ENCODE measurements at regions not wholly inside any gene's neighbourhood (a gene's known extent, or its start where the extent isn't known, plus 50 kb on each side); places are given as distances from the start of the nearest gene placed in this dataset.

DNA sequence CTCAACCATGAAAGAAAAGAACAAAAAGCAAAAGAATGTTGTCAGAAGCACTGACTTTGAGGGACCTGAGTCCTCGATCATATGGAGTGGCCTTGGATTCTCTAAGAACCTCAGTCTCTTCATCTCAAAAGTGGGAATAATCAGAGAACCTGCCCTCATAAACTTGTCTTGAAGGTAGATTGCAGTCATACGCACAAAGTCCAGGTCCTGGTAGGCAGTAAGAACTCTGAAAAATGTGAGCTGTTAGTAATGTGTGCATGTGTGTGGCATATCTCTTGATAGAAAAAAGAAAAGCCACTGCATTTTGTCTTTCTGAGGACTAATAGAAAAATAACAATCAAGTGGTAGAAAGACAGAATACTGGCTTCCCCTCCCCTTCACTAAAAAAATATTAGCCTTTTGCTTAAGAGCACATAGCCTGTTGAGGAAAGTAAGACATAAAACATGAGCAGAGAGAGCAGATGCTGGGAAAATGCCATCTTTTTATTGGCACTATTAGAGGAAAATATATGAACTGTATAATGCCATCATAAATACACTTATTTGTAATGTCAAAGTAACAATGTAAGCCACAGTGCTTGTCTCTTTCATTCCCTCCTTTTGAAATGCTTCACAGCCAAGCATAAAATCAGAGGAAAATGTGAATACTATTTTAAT lies 205.1 kb upstream of the TBX3 start:
- Histone ChIP-seq H2AFZ (ENCODE audit: low read depth, low read length) (no peak overlapping the region), H3K79me2 (replicated peaks; ENCODE audit: insufficient read depth, low read length) (no peaks in the 10 kb centered on the region), H3K36me3 (ENCODE audit: insufficient read depth, low read length) (no peaks in the 10 kb centered on the region), H3K27ac (ENCODE audit: low read length) (no peak overlapping the region), H3K4me2 (ENCODE audit: low read length) (no peak overlapping the region), H3K27me3 (ENCODE audit: insufficient read depth, low read depth, low read length) (no peaks in the 10 kb centered on the region), H3K9me3 (ENCODE audit: low read length) (no peaks in the 10 kb centered on the region), H3K4me3 (ENCODE audit: low read length) (no peak overlapping the region), H4K20me1 (ENCODE audit: insufficient read depth) (no peaks in the 10 kb centered on the region), H3F3A (ENCODE audit: insufficient read depth, low read length, poor library complexity, severe bottlenecking) (no peaks in the 10 kb centered on the region), H3K9ac (ENCODE audit: low read length) (no peak overlapping the region), H3K9me2 (ENCODE audit: insufficient read depth, low read length) (no peaks in the 10 kb centered on the region)
- TF ChIP-seq RAD21 (conservative IDR thresholded peaks at IDR 0.05) (no peak), EP300 (conservative IDR thresholded peaks at IDR 0.05; ENCODE audit: poor library complexity, severe bottlenecking) (no peak), SMC3 (conservative IDR thresholded peaks at IDR 0.05; ENCODE audit: poor library complexity) (no peak), TAF1 (IDR thresholded peaks at IDR 0.05; ENCODE audit: low read depth) (no peak), MXI1 (conservative IDR thresholded peaks at IDR 0.05; ENCODE audit: poor library complexity, severe bottlenecking) (no peak), POLR2AphosphoS5 (IDR thresholded peaks at IDR 0.05) (no peak), CTCF (IDR thresholded peaks at IDR 0.05; ENCODE audit: poor library complexity, severe bottlenecking) (no peak), EZH2 (IDR thresholded peaks at IDR 0.05; ENCODE audit: borderline replicate concordance, insufficient read depth, low read length, poor library complexity, severe bottlenecking) (no peak)
- TF ChIP-seq, protein P1, sequence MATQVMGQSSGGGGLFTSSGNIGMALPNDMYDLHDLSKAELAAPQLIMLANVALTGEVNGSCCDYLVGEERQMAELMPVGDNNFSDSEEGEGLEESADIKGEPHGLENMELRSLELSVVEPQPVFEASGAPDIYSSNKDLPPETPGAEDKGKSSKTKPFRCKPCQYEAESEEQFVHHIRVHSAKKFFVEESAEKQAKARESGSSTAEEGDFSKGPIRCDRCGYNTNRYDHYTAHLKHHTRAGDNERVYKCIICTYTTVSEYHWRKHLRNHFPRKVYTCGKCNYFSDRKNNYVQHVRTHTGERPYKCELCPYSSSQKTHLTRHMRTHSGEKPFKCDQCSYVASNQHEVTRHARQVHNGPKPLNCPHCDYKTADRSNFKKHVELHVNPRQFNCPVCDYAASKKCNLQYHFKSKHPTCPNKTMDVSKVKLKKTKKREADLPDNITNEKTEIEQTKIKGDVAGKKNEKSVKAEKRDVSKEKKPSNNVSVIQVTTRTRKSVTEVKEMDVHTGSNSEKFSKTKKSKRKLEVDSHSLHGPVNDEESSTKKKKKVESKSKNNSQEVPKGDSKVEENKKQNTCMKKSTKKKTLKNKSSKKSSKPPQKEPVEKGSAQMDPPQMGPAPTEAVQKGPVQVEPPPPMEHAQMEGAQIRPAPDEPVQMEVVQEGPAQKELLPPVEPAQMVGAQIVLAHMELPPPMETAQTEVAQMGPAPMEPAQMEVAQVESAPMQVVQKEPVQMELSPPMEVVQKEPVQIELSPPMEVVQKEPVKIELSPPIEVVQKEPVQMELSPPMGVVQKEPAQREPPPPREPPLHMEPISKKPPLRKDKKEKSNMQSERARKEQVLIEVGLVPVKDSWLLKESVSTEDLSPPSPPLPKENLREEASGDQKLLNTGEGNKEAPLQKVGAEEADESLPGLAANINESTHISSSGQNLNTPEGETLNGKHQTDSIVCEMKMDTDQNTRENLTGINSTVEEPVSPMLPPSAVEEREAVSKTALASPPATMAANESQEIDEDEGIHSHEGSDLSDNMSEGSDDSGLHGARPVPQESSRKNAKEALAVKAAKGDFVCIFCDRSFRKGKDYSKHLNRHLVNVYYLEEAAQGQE (IDR thresholded peaks at IDR 0.05; ENCODE audit: borderline replicate concordance), result no peak

- TF ChIP-seq EZH2 (IDR thresholded peaks at IDR 0.05; ENCODE audit: borderline replicate concordance, insufficient read depth, low read length, poor library complexity, severe bottlenecking) (no peak), RAD21 (conservative IDR thresholded peaks at IDR 0.05) (no peak), POLR2AphosphoS5 (IDR thresholded peaks at IDR 0.05) (no peak), MXI1 (conservative IDR thresholded peaks at IDR 0.05; ENCODE audit: poor library complexity, severe bottlenecking) (no peak), CTCF (IDR thresholded peaks at IDR 0.05; ENCODE audit: poor library complexity, severe bottlenecking) (no peak), TAF1 (IDR thresholded peaks at IDR 0.05; ENCODE audit: low read depth) (no peak), EP300 (conservative IDR thresholded peaks at IDR 0.05; ENCODE audit: poor library complexity, severe bottlenecking) (no peak), SMC3 (conservative IDR thresholded peaks at IDR 0.05; ENCODE audit: poor library complexity) (no peak)
- TF ChIP-seq, protein P1 (IDR thresholded peaks at IDR 0.05; ENCODE audit: borderline replicate concordance), result no peak
- H4K20me1 ChIP-seq (ENCODE audit: insufficient read depth), result no peaks in the 10 kb centered on the region
These were observed 204.5 kb upstream of the TBX3 start for GRCh38 chr12:114888448-114888847.

More at GRCh38 chr12:114888448-114888847, 204.5 kb upstream of the TBX3 start:
- no peaks in the 10 kb centered on the region for H3K9me3 ChIP-seq (ENCODE audit: low read length)
- no peak overlapping the region for H3K4me2 ChIP-seq (ENCODE audit: low read length)
- H3K9ac ChIP-seq (ENCODE audit: low read length), result no peak overlapping the region
- no peaks in the 10 kb centered on the region for H3K9me2 ChIP-seq (ENCODE audit: insufficient read depth, low read length)
- H3K36me3 ChIP-seq (ENCODE audit: insufficient read depth, low read length), result no peaks in the 10 kb centered on the region
- no peak overlapping the region for H3K4me3 ChIP-seq (ENCODE audit: low read length)
- H3K79me2 ChIP-seq (replicated peaks; ENCODE audit: insufficient read depth, low read length), result no peaks in the 10 kb centered on the region
- H3K27me3 ChIP-seq (ENCODE audit: insufficient read depth, low read depth, low read length), result no peaks in the 10 kb centered on the region
- no peak overlapping the region for H3K27ac ChIP-seq (ENCODE audit: low read length)
- H3F3A ChIP-seq (ENCODE audit: insufficient read depth, low read length, poor library complexity, severe bottlenecking), result no peaks in the 10 kb centered on the region
- no peak overlapping the region for H2AFZ ChIP-seq (ENCODE audit: low read depth, low read length)
